Neural crest cell (in vitro differentiated cells): ENCODE measurements at regions not wholly inside any gene's neighbourhood (a gene's known extent, or its start where the extent isn't known, plus 50 kb on each side); places are given as distances from the start of the nearest gene placed in this dataset.
A peak's percentile ranks its signal among the peaks of the same experiment; 100 is the strongest.

Experiments used
- DNase-seq: peaks from one replicate; pipeline ENCODE4 v3.0.0; 2021; ENCODE audit warnings: low read depth, mixed read lengths, low spot score
- H3K27ac Mint-ChIP-seq: one replicate; pipeline ENCODE4 v1.8.0; 2021; ENCODE audit warnings: mild to moderate bottlenecking, mixed read lengths; ENCODE audit not compliant: unreplicated experiment
- H3K27me3 Mint-ChIP-seq: 2 replicates; pipeline ENCODE4 v1.8.0; 2021; ENCODE audit warnings: low read depth, mild to moderate bottlenecking, mixed read lengths
- H3K36me3 Mint-ChIP-seq: 2 replicates; pipeline ENCODE4 v1.8.0; 2021; ENCODE audit warnings: low read depth, mild to moderate bottlenecking, mixed read lengths
- H3K4me1 Mint-ChIP-seq: 2 replicates; pipeline ENCODE4 v1.8.0; 2021; ENCODE audit warnings: mixed read lengths
- H3K4me3 Mint-ChIP-seq: one replicate; pipeline ENCODE4 v1.8.0; 2021; ENCODE audit warnings: mild to moderate bottlenecking, mixed read lengths
- H3K9me3 Mint-ChIP-seq: 2 replicates; pipeline ENCODE4 v1.8.0; 2021; ENCODE audit warnings: mixed read lengths
- CTCF ChIP-seq: fragments of 200-600 bp; sonication (generic); conservative IDR thresholded peaks from 2 replicates; pipeline ENCODE4 v1.5.0; 2021; ENCODE audit warnings: antibody characterized with exemption, mild to moderate bottlenecking

- Mint-ChIP-seq H3K27me3 (peaks cover 14% of the 10 kb centered on the region), H3K27ac (no peak overlapping the region), H3K36me3 (no peaks in the 10 kb centered on the region), H3K9me3 (no peaks in the 10 kb centered on the region), H3K4me3 (no peak overlapping the region), H3K4me1 (no peaks in the 10 kb centered on the region)
- no peak for TF ChIP-seq CTCF
- DNase-seq: no peak
These were observed 208.1 kb upstream of the ASIC2 start for GRCh38 chr17:33501185-33501584.

- no peaks in the 10 kb centered on the region for H3K36me3 Mint-ChIP-seq
- no peak overlapping the region for H3K4me3 Mint-ChIP-seq
- no peak for TF ChIP-seq CTCF
- DNase-seq: no peak
- H3K4me1 Mint-ChIP-seq: peaks cover 9% of the 10 kb centered on the region
- peaks cover 14% of the 10 kb centered on the region for H3K27me3 Mint-ChIP-seq
- peak overlapping the region; percentile 15 for H3K27ac Mint-ChIP-seq
- no peaks in the 10 kb centered on the region for H3K9me3 Mint-ChIP-seq
These were observed 211.5 kb upstream of the ASIC2 start for GRCh38 chr17:33504571-33504970.

- no peak for TF ChIP-seq CTCF
- H3K9me3 Mint-ChIP-seq: no peaks in the 10 kb centered on the region
- H3K27ac Mint-ChIP-seq: no peak overlapping the region
- peaks cover 9% of the 10 kb centered on the region for H3K4me1 Mint-ChIP-seq
- no peaks in the 10 kb centered on the region for H3K36me3 Mint-ChIP-seq
- H3K4me3 Mint-ChIP-seq: no peak overlapping the region
- peaks cover 14% of the 10 kb centered on the region for H3K27me3 Mint-ChIP-seq
- no peak for DNase-seq
These were observed 214.0 kb upstream of the ASIC2 start for GRCh38 chr17:33506889-33507650.

- H3K27ac Mint-ChIP-seq: no peak overlapping the region
- no peak for DNase-seq
- H3K4me3 Mint-ChIP-seq: no peak overlapping the region
- peaks cover 14% of the 10 kb centered on the region for H3K27me3 Mint-ChIP-seq
- no peak for TF ChIP-seq CTCF
- peaks cover 3% of the 10 kb centered on the region for H3K9me3 Mint-ChIP-seq
- peaks cover 9% of the 10 kb centered on the region for H3K4me1 Mint-ChIP-seq
- no peaks in the 10 kb centered on the region for H3K36me3 Mint-ChIP-seq
These were observed 215.1 kb upstream of the ASIC2 start for GRCh38 chr17:33508215-33508614.

- TF ChIP-seq CTCF: no peak
- peaks cover 3% of the 10 kb centered on the region for H3K9me3 Mint-ChIP-seq
- H3K36me3 Mint-ChIP-seq: no peaks in the 10 kb centered on the region
- H3K27me3 Mint-ChIP-seq: peaks cover 6% of the 10 kb centered on the region
- peaks cover 9% of the 10 kb centered on the region for H3K4me1 Mint-ChIP-seq
- H3K27ac Mint-ChIP-seq: no peak overlapping the region
- no peak for DNase-seq
- H3K4me3 Mint-ChIP-seq: no peak overlapping the region
These were observed 216.2 kb upstream of the ASIC2 start for GRCh38 chr17:33509331-33509730.
